CD4-positive, alpha-beta T cell (primary cell): ENCODE measurements at regions not wholly inside any gene's neighbourhood (a gene's known extent, or its start where the extent isn't known, plus 50 kb on each side); places are given as distances from the start of the nearest gene placed in this dataset.

Experiments
- ATAC-seq: fragments of 200-7000 bp; cut with Tn5 transposase; one replicate; pipeline ENCODE4 v1.10.0; 2022; ENCODE audit warnings: mild to moderate bottlenecking; ENCODE audit not compliant: poor library complexity
- CTCF ChIA-PET: fragments of 350-600 bp; sonication (Branson Sonifier 250); formaldehyde crosslinking; loops from one replicate; lab custom pipeline; 2021; ENCODE audit warnings: antibody characterized with exemption, inconsistent platforms; lab: Charles Lee
- POLR2A ChIA-PET: fragments of 350-600 bp; sonication (Branson Sonifier 250); formaldehyde crosslinking; loops from one replicate; lab custom pipeline; 2021; ENCODE audit warnings: antibody characterized with exemption, inconsistent platforms; lab: Charles Lee
- DNase-seq, 14 experiments: peaks; one replicate each; pipeline ENCODE4 v3.0.0-alpha.2; 2013 to 2020; ENCODE audit warnings: mixed read lengths in 2 of 14
- H3K27ac ChIP-seq, 2 donors: one replicate each; pipeline versions ENCODE4 v1.5.1 to v1.7.0; 2013; ENCODE audit warnings: low read length in 2 of 2, low read depth in 1 of 2, mild to moderate bottlenecking in 1 of 2
- H3K27me3 ChIP-seq, 2 experiments: 1 replicate in 1 of 2; 2 replicates in 1 of 2; pipeline versions ENCODE4 v1.6.1 to v1.7.0; 2013; ENCODE audit warnings: low read length in 2 of 2, control low read depth in 1 of 2, mild to moderate bottlenecking in 1 of 2, moderate library complexity in 1 of 2; ENCODE audit not compliant: insufficient read depth in 2 of 2, control insufficient read depth in 1 of 2
- H3K36me3 ChIP-seq: one replicate; pipeline ENCODE4 v1.6.1; 2013; ENCODE audit warnings: low read length, control low read depth; ENCODE audit not compliant: insufficient read depth
- H3K4me1 ChIP-seq: one replicate; pipeline ENCODE4 v1.6.1; 2013; ENCODE audit warnings: low read length, control low read depth; ENCODE audit not compliant: insufficient read depth
- H3K4me3 ChIP-seq: one replicate; pipeline ENCODE4 v1.5.1; 2013; ENCODE audit warnings: mild to moderate bottlenecking, low read length, moderate library complexity
- H3K9me3 ChIP-seq, 2 experiments: 1 replicate in 1 of 2; 2 replicates in 1 of 2; pipeline versions ENCODE4 v1.6.1 to v1.7.0; 2013; ENCODE audit warnings: low read length in 2 of 2, mild to moderate bottlenecking in 2 of 2, control low read depth in 1 of 2, moderate library complexity in 1 of 2; ENCODE audit not compliant: control insufficient read depth in 1 of 2, insufficient read depth in 1 of 2
- H3K27ac Mint-ChIP-seq: one replicate; pipeline ENCODE4 v1.8.0; 2020; ENCODE audit warnings: mixed read lengths
- H3K27me3 Mint-ChIP-seq: one replicate; pipeline ENCODE4 v1.8.0; 2021; ENCODE audit warnings: mixed read lengths
- H3K36me3 Mint-ChIP-seq: one replicate; pipeline ENCODE4 v1.8.0; 2021; ENCODE audit warnings: low read depth, mixed read lengths
- H3K4me1 Mint-ChIP-seq: one replicate; pipeline ENCODE4 v1.8.0; 2021; ENCODE audit warnings: low read depth, mixed read lengths
- H3K4me3 Mint-ChIP-seq: one replicate; pipeline ENCODE4 v1.8.0; 2020; ENCODE audit warnings: mild to moderate bottlenecking, mixed read lengths
- H3K9me3 Mint-ChIP-seq: one replicate; pipeline ENCODE4 v1.8.0; 2020; ENCODE audit warnings: mixed read lengths
- CTCF ChIP-seq: fragments of 200-600 bp; IDR thresholded peaks from one replicate; pipeline ENCODE4 v1.8.0; 2022; ENCODE audit warnings: antibody characterized with exemption, mild to moderate bottlenecking
- intact Hi-C, 2 experiments: fragments of 100-400 bp; cut with DNase I in 1 of 2; cut with micrococcal nuclease in 1 of 2; formaldehyde crosslinking; loops; one replicate each; pipeline versions ENCODE4 v1.15.1 to v1.9.0; 2023 to 2025; cut with DNase I, micrococcal nuclease

GRCh38 chr13:94858856-94859255 is 146.5 kb upstream of the SOX21 start:
- Mint-ChIP-seq H3K4me1 (peaks cover 23% of the 10 kb centered on the region), H3K9me3 (no peaks in the 10 kb centered on the region), H3K27ac (no peak overlapping the region), H3K36me3 (no peaks in the 10 kb centered on the region), H3K27me3 (no peaks in the 10 kb centered on the region), H3K4me3 (peak overlapping the region; percentile 40)
- H3K27ac ChIP-seq = no peak overlapping the region
- no peak for TF ChIP-seq CTCF
- ChIA-PET POLR2A (no interaction called here), CTCF (no interaction called here)
- no peaks in the 10 kb centered on the region for H3K9me3 ChIP-seq
- ATAC-seq (no peak), DNase-seq (no peak)
- intact Hi-C loops = no loop called here
- no peaks in the 10 kb centered on the region for H3K36me3 ChIP-seq
- H3K4me3 ChIP-seq = no peak overlapping the region
- no peaks in the 10 kb centered on the region for H3K27me3 ChIP-seq
- peaks cover 6% of the 10 kb centered on the region for H3K4me1 ChIP-seq

- ChIA-PET CTCF (no interaction called here), POLR2A (no interaction called here)
- Mint-ChIP-seq H3K27me3 (no peaks in the 10 kb centered on the region), H3K9me3 (no peaks in the 10 kb centered on the region), H3K36me3 (no peaks in the 10 kb centered on the region), H3K27ac (no peak overlapping the region), H3K4me3 (no peak overlapping the region), H3K4me1 (no peaks in the 10 kb centered on the region)
- Histone ChIP-seq H3K27ac (no peak overlapping the region), H3K36me3 (no peaks in the 10 kb centered on the region), H3K27me3 (peaks cover 0 to 3% of the 10 kb centered on the region in 2 experiments), H3K9me3 (no peaks in the 10 kb centered on the region), H3K4me3 (no peak overlapping the region), H3K4me1 (no peaks in the 10 kb centered on the region)
- DNase-seq (no peak), ATAC-seq (no peak)
- intact Hi-C loops = no loop called here
- TF ChIP-seq CTCF = no peak
Observed at GRCh38 chr13:94854688-94855087, 142.3 kb upstream of the SOX21 start.

- H3K4me3 Mint-ChIP-seq = no peak overlapping the region
- TF ChIP-seq CTCF = no peak
- DNase-seq (no peak), ATAC-seq (no peak)
- H3K9me3 ChIP-seq = no peaks in the 10 kb centered on the region
- H3K27me3 ChIP-seq = peaks cover 0 to 3% of the 10 kb centered on the region in 2 experiments
- H3K4me1 Mint-ChIP-seq = no peaks in the 10 kb centered on the region
- no peaks in the 10 kb centered on the region for H3K36me3 Mint-ChIP-seq
- intact Hi-C loops = no loop called here
- ChIA-PET CTCF (interaction anchor here (0.6 kb wide), 1 partner anchor 617 kb away, joined by 3 read pairs; no protein-coding TSS in a partner anchor), POLR2A (no interaction called here)
- H3K4me3 ChIP-seq = no peak overlapping the region
- no peak overlapping the region for H3K27ac ChIP-seq
- no peak overlapping the region for H3K27ac Mint-ChIP-seq
- H3K4me1 ChIP-seq = no peaks in the 10 kb centered on the region
- H3K27me3 Mint-ChIP-seq = no peaks in the 10 kb centered on the region
- H3K9me3 Mint-ChIP-seq = no peaks in the 10 kb centered on the region
- no peaks in the 10 kb centered on the region for H3K36me3 ChIP-seq
Observed at GRCh38 chr13:94851576-94851975, 139.2 kb upstream of the SOX21 start.
